ENCODE measurements at regions not wholly inside any gene's neighbourhood (a gene's known extent, or its start where the extent isn't known, plus 50 kb on each side); places are given as distances from the start of the nearest gene placed in this dataset.

DNA sequence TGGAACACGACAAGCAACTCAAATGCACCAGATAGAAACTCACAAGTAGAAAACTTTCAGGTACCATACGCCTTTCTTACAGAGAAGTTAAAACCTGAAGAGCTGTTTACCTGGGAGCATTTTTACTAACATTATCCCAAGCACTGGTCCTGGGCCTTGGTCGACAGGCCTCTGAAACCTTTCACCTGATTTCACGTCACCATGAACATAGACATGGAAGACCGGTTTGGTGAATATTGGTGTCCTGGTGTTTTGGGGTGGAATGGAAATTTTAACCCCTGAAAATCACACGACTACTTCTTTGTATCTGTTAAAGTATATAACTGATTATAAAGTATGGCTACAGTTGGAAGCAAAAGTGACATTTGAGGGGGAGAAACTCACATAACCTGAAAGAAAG, 176.6 kb upstream of the ARGLU1 start:
- DNase-seq, result no peak

DNA sequence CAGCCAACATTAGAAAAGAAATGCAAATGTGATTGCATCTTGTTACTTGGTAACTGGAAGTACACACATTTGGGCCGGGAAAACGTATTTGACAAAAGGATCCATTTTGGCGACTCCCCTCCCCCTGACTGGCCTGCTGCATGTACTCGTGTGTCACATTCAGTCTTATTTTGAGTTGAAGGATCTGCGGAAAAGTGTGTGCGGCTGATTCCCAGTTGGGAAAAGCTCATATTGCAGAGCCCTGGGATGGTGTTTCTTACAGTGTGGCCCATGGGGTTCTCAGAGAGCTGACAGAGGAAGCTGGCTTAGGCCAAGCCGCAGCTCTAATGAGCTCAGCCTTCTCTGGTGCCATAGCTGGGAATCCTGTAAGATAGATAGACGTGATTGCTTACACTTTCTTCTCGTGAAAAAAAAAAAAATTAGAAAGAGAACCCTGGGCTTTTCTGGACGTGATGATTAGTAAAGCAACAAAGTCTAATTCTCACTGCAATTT, 170.3 kb upstream of the ARGLU1 start:
- no peak for DNase-seq

GRCh38 chr13:106736941-106737340, 169.0 kb upstream of the ARGLU1 start:
- DNase-seq, result no peak

GRCh38 chr13:106734198-106734597, 166.3 kb upstream of the ARGLU1 start:
- DNase-seq, result no peak

GRCh38 chr13:106723036-106723435, 155.1 kb upstream of the ARGLU1 start:
- DNase-seq, result no peak

- no peak for DNase-seq
Measured at GRCh38 chr13:106722620-106723019, 154.7 kb upstream of the ARGLU1 start.

DNA sequence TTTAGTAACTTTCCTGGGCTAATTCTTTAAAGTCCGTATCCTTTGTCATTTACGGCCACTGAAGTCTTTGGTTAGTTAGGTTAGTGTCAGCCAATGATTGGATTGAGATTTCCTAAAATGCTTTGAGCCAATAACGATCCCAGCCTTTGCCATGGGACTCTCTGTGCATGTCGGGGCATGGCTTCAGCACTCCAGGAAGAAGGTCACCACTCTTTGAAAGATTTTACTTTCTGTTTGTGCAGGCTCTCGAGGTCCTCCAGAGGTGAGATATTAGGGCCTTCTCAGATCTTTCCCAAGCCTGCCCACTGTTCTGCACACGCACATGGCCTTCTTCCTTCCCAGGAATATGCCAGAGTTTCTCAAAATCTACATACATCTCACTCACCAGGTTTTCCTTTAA, 153.7 kb upstream of the ARGLU1 start:
- no peak for DNase-seq

DNA sequence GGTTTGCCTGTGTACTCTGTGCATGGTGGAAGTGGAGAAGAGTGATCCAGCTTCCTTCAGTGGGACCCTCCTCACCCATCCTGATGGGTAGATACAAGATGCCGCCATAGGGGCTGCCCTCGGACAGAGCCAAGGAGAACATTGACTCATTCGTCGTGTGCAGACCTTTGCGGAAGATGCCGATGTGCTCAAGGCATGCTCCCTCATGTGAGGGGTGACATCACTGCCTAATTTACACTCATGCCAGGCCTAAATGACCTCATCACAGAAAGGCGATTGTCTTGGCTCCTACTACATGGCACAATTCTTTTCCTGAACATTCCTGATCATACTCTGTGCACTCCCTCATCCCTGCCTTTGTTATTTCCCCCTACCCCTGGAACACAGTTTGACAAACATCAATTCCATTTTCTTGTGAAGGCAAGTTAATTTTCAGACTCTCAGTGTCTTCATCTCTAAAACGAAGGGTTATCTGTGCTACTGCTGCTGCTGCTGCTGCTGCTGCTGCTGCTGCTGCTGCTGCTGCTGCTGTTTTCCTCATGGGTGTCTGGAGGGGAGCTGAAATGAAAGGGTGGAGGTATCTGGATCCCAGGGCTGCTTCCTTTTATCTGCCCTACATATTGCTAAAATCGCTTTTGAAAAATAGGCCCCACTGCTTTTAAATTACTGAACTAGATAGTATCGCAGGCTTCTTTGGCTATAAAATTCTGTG, 146.5 kb upstream of the ARGLU1 start:
- DNase-seq, result no peak

GRCh38 chr13:106712381-106712780, 144.4 kb upstream of the ARGLU1 start:
- DNase-seq, result no peak

- DNase-seq, result no peak
Measured at GRCh38 chr13:106710266-106710665, 142.3 kb upstream of the ARGLU1 start.

GRCh38 chr13:106709522-106709921, 141.6 kb upstream of the ARGLU1 start:
- DNase-seq, result no peak

GRCh38 chr13:106702505-106702904, 134.6 kb upstream of the ARGLU1 start:
- DNase-seq, result no peak

- no peak for DNase-seq
Measured at GRCh38 chr13:106701771-106702341, 133.9 kb upstream of the ARGLU1 start.

DNA sequence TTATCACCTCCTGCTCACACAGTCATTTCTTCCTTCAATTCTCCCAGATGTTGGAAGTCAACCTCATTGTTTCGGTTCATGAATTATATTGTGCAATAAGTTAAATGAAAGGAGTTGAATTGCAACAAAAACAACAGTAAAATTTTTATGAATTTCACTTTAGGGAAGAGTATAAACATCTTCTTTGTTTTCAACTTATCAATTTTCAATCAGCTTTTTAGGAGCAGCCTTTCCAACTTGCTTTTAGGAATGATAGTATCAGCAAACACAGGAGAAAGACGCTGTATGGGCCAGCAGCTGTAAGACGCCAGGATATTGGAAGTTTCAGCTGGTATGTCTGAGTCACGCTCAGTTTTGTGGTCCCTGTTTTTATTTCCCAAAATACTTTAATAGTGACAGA, 132.5 kb upstream of the ARGLU1 start:
- no peak for DNase-seq

GRCh38 chr13:106700007-106700406, 132.1 kb upstream of the ARGLU1 start:
- no peak for DNase-seq

DNA sequence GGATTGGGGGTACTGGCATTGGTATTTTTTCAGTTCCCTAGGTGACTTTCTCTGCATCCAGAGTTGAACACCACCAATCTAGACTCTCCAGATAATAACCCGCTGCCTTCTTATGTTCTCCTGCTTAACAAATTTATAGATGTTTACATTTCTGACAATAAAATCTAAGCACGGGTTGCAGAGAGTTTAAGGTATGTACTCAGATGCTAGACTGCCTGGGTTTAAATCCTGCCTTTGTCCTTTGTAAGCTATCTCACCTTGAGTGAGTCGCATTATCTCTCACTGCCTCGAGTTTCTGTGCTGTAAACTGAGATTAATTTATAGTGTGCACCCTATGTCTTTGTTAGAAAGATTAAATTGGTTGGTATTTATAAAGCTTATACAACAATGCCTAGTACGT, 131.4 kb upstream of the ARGLU1 start:
- DNase-seq, result no peak

DNA sequence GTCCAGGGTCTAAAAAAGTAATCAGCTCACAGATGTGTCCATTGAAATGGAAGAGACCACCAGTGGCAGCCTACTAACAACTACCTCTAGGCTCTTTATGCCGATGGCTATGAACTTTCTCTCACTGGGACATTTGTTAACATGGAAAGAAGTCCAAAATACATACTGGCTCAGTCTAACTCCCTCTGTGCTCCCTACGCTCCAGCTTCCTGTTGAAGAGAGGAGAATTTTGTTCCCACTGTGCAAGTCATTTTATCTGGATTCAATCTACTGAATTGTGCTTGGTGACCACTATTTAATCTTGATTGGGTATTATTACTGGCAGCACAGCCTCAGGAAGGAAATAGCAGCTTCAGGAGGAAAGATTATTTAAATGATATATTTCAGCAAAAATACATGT, 128.8 kb upstream of the ARGLU1 start:
- DNase-seq, result no peak

DNA sequence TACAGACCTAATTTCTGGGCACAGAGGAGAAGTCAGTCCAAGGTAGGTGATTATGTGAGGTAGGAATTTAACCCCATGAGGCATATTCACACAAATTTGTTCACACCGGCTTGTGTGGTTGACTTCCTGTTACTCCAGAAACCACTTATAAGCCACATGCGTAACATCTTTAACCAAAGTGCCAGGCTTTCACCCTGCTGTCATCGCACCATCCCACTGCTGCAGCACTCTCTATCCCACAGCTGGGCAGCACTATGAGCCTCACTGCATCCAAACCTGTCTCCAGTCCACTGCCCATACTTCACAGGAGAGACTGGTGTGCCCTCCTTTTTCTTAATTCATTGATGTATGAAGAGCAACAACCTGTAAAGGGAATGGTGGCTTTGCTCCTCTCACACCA, 128.2 kb upstream of the ARGLU1 start:
- no peak for DNase-seq

DNA sequence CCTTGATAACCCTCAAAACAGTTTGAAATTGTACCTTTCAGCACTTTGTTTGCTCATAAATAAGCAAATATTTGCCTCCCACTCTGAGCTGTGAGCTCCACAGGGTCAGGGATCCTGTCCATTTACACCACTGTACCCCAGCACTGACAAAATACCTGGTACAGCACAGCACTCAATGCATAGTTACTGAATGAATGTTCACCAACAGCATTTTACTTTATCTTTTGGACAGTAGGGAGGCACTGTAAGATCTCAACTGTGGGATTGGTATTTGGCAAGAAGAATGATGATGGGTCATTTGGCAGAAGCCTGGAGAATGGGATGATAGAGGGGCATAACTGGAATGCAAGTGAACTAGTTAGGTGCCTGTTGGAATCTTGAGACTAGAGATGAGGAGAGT, 127.2 kb upstream of the ARGLU1 start:
- no peak for DNase-seq

- no peak for DNase-seq
Measured at GRCh38 chr13:106691861-106692260, 123.9 kb upstream of the ARGLU1 start.

GRCh38 chr13:106691341-106691740, 123.4 kb upstream of the ARGLU1 start:
- no peak for DNase-seq

GRCh38 chr13:106690779-106691178, 122.8 kb upstream of the ARGLU1 start:
- no peak for DNase-seq

GRCh38 chr13:106689906-106690305, 122.0 kb upstream of the ARGLU1 start:
- no peak for DNase-seq

GRCh38 chr13:106688940-106689339, 121.0 kb upstream of the ARGLU1 start:
- no peak for DNase-seq

GRCh38 chr13:106686163-106686562, 118.2 kb upstream of the ARGLU1 start:
- no peak for DNase-seq
